OCI-LY3 (cell line): ENCODE measurements at regions not wholly inside any gene's neighbourhood (a gene's known extent, or its start where the extent isn't known, plus 50 kb on each side); places are given as distances from the start of the nearest gene placed in this dataset.

ENCODE experiments used
- CTCF ChIP-seq: fragments of 200-600, 300-600 bp; sonication (generic); IDR thresholded peaks from 2 replicates; pipeline ENCODE4 v1.5.1; 2014; ENCODE audit warnings: antibody characterized with exemption, low read length, low read depth
- EZH2phosphoT487 ChIP-seq: fragments of 200-600 bp; shearing (Covaris generic); IDR thresholded peaks from 2 replicates; pipeline ENCODE4 v1.6.1; 2018; ENCODE audit warnings: antibody characterized with exemption, mixed run types, low read depth

GRCh38 chr18:43481069-43481468, 203.8 kb upstream of the SYT4 start:
- no peak for TF ChIP-seq CTCF
- no peak for TF ChIP-seq EZH2phosphoT487
